HG03196 (cell line): ENCODE measurements at regions not wholly inside any gene's neighbourhood (a gene's known extent, or its start where the extent isn't known, plus 50 kb on each side); places are given as distances from the start of the nearest gene placed in this dataset.
"Not testable (repeated sequence)": the region's sequence is repeated elsewhere in the genome, so short reads cannot be mapped to it uniquely, and the experiment has no call there.

Experiments used
- ATAC-seq: cut with Tn5 transposase; IDR thresholded peaks from one replicate; pipeline ENCODE4 v1.9.1; 2021; ENCODE audit not compliant: unreplicated experiment

DNA sequence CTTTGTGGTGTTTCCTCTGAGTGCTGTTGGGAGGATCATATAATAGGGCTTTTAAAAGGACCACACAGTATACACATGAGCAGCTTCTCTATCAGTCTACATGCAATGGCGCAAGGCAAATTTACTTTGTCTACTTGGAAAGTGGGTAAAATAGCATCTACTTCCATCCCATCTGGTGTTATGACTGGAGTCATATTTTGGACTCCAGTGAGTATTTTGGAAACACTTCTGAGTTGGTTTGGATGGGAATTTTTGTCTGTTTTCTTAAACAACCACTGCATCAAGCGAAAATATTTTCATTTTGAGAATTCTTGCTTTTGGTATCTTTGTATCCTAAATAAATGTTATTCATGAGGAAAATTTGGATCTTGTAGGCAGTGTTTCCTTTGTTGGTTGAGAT lies 220.8 kb downstream of the NMUR2 start:
- ATAC-seq: no peak

DNA sequence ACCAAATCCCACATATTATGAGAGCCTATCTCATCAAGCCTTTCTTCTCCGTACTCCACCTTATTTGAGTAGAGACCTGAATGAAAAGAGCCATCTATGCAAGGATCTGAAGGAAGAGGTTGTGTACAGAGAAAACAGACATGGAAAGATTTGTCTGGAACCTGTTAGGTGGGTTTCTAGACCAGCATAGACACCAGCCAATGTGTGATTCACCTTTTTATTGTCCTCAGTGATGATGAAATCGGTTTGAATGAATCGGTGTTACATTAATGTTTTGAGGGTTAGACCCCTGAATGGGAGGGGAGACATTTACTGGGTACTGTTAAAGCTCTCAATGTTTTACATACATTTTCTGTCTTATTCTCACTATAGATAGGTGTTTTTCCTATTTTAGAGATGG lies 223.6 kb downstream of the NMUR2 start:
- no peak for ATAC-seq

DNA sequence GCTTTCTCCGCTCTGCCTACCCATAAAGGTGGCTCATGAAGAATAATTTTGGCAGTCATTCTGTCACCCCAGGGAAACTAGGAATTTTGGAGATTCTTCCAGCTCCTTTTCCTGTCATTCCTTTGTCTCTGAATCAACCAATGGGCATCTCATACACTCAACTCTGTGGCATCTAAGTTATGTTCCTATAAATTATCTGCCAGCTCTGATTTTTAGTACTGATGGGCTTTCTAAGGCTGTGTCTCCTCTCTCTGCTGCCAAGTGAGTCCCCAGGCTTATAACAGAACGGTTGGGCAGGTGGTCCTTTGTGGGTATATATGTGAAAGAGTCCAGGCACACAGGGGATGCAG lies 226.8 kb downstream of the NMUR2 start:
- ATAC-seq: no peak

DNA sequence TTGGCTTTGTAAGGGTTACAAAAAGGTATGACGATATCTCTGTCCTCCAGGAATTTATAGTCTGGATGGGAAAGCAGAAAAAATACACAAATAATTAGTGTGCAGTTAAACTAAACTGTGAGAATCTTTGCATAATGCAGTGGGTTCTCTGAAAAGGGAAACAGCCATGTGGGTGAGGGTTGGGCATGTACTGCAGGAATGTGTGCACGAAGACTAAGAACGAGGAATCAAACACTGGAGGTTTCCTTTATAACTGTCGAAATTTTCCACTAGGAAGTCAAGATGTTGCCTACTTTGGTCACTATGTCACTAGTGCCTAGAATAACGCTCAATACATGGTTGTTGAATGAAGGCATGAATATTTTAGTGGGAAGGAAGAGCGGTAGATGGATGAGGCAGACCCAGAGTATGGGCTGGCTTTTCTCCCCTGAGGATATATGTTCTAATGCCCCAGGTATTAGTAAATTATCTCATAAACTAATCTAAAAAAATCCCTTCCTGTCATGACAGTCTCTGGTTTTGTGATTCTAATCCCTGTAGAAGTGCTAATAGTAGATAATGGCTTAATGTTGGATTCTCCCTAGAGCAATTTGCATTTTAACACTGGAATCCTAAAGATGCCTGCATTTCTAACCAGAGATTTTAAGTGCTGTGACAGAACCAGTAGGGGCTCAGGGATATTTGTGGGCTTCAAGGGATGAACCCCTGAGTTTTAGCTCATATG lies 227.3 kb downstream of the NMUR2 start:
- no peak for ATAC-seq

DNA sequence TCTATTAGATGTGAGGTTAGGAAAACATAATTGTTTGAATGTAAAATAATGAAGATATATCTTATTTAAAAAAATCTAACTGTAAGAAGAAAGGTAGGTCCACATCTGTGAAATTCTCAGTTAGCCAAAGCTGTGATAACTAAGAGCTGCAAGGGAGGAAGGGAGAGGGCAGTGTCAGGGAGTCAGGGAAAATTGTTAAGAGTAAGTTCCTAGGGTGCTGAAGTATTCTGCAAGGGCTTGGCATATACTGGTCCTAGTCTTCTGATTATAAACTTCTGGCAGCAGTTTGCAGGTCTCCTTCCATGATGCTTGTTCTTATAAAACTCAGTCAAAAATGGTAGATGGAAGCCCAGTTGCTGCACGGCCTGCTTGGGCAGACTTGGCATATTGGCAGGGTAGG lies 233.2 kb downstream of the NMUR2 start:
- ATAC-seq: no peak

DNA sequence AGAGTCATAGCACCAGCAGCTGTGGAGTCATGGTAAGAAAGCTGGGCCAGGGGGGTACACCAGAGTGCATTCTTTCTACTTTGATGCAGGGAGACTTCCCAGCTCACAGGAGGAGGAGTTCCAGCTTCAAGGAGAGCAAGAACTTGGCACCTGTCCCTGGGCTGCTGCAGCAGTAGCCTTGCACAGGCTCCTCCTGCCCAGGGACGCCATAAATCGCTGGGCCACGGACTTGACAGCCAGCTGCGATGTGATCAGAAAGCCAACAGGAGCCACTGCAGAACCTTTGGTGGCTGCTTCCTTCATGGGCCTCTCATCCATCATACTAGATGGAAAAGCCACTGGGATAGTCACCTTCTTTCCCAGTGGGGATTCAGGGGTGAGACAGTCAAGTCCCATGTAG lies 234.7 kb downstream of the NMUR2 start:
- ATAC-seq: no peak

DNA sequence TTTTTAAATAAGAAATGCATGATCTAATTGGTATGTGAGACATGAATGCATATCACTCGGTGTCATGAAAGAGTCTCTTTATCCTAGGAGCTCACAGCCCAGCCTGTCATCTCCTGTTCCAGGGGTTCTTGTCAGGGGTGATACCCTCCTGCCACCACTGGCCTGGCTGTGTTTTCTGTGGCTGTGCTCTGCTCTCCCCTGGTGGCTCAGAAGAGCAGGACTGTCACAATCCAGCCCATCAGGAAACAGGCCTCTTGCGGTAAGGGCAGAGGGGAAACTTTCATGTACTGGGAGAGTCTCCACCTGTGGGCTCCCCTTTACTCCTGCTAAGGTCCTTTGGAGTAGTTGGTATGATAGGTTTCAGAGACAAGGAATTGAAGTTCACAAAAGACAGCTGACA lies 240.2 kb upstream of the GLRA1 start:
- no peak for ATAC-seq

DNA sequence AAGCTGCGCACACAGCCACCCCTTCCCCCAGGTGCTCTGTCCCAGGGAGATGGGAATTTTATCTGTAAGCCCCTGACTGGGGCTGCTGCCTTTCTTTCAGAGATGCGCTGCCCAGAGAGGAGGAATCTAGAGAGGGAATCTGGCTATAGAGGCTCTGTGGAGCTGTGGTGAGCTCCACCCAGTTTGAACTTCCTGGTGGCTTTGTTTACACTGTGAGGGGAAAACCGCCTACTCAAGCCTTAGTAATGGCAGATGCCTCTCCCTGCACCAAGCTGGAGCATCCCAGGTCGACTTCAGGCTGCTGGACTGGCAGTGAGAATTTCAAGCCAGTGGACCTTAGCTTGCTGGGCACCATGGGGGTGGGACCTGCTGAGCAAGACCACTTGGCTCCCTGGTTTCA lies 235.2 kb upstream of the GLRA1 start:
- not testable (repeated sequence) for ATAC-seq

DNA sequence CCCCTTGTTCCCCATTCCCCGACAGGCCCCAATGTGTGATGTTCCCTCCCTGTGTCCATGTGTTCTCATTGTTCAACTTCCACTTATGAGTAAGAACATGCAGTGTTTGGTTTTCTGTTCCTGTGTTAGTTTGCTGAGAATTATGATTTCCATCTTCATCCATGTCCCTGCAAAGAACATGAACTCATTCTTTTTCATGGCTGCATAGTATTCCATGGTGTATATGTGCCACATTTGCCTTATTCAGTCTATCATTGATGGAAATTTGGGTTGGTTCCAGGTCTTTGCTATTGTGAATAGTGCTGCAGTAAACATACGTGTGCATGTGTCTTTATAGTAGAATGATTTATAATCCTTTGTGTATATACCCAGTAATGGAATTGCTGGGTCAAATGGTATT lies 229.8 kb upstream of the GLRA1 start:
- ATAC-seq: not testable (repeated sequence)

DNA sequence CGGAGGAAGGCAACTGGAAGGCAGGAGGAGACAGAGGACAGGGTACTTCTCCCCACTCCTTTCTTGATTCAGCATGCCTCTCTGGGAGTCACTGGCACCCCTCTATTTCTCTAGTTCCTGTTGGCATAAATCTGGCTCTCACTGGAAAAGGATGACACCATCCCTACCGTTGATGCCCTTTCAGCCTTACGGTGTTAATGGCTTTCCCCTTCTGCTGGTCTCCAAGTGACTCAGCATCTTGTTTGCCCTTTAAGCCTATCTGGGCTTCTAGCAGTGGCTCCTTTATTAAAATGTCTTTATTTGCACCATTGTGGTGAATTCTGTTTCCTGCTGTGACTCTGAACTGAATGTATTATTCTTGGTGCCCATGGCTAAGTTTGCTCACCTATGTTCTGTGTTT lies 227.3 kb upstream of the GLRA1 start:
- ATAC-seq: no peak

DNA sequence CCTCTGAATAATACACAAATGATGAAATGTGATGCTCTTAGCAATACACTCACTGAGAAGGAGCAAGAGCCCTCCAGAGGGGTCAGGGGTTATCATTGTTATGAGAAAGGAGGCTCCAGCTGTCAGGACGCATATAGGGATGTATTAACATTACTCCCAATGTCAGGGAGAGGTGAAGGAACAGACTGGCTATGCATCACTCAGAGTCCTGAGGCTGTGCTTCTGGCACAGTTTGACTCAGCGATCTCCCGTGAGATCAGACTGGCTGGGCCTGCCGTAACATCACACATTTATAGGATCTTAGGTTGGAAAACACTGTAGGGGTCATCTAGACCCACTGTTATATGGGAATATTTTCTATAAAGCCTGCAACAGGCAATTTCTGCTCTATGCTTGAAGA lies 226.5 kb upstream of the GLRA1 start:
- ATAC-seq: no peak

DNA sequence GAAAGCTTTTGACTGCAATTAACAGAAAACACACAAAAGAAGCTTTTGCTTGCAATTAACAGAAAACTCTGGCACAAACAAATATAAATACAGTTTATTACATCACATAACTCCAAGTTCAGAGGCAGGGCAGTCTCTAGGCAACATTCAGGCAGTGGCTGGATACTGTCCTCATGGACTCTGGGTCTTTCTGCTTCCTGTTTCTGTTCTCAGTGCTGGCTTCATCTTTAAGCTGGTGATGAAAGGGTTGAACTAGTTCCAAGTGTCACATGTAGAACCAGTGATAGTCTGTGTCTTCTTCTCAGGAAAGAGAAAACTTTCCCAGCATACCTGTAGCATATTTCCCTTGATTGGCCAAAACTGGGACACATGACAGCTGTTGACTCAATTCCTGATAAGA lies 222.6 kb upstream of the GLRA1 start:
- no peak for ATAC-seq

DNA sequence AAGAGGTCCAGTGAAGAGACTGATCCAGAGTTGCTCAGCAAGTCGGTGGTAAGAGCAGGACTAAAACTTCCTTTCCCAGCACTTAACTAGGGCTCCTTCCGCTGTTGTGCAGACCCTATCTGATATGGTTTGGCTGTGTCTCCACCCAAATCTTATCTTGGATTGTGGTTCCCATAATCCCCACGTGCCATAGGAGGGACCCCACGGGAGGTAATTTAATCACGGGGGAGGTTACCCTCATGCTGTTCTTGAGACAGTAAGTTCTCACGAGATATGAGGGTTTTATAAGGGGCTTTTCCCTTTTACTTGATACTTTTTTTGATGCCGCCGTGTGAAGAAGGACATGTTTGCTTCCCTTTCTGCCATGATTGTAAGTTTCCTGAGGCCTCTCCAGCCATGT lies 221.9 kb upstream of the GLRA1 start:
- no peak for ATAC-seq

DNA sequence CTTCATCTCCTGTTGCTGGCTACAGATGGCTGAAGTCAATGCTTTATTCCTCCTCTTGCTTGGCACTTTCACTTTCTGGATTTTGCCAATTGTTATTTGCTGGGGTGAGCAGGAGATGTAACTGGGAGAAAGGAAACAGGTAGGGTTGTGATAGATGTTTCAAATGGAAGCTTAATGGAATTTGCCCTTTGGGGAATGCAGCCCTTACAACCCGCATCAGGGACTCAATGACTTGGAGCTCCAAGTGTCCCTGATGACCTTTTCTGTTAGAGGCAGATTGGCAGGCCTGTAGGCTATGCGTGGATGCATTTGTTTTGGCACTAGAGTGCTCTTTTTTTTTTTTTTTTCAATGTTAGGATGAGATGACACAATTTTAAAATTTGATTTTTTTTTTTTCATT lies 219.9 kb upstream of the GLRA1 start:
- no peak for ATAC-seq

DNA sequence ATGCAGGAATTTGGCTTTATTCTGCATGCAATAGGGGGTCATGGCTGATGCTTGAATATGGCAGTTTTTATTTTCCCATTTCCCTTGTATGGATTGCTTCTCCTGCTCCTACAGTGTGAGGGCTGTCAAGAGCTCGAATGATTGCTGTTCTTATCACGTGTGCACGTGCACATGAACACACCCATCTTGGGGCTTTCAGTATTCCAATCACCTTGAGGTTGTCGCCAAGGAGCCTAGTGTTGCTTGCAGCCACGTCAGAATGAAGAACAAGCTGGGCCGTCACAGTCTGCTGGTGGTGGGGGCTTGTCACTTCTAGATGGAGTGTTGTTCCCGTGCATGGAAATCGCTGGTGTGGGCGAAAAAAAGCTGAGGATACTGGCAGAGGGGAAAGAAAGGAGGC lies 219.4 kb upstream of the GLRA1 start:
- ATAC-seq: no peak

DNA sequence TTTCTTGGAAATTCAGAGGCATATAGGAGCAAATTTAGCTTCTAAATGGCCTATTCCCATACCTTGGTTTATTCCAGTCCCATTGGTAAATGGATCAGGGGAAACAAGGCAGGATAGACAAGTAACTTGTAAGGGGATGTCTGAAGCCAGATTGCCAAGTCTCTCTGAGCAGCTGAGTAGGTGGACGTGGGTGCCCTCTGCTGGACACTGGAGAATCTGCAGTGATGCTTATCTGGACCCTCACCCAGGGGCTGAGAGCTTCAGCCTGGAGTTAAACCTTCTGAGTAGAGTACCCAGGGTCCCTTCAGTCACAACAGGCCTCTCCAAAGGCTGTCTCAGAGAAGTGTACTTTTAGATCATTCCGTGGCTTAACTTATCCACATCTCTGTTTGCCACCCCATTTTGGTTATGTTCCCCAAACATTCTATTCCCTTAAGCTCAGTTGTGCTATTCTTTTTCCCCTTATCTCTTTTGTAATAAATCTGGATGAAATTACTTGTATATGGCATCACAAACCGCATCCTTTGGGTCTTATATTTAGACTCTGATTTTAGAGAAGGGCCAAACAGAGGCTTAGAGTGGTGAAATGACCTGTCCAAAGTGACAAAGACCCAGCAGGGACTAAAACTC lies 218.3 kb upstream of the GLRA1 start:
- ATAC-seq: peak; percentile 77

DNA sequence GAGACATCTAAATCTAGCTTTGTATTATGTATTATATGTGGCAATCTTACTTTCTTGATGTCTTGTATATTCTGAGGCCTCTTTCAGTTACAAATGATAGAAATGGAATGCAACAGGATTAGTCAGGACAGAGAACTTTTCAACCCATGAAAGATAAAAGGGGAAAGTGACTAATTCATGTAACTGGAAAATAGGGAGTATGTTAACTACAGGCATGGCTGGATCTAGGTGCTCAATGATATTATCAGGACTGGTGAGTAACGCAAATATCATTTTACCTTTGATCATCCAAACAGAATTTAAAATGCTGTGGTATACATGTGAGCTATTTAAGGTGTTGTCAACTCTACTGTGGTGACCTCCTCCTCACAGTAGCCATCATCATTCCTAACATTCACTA lies 215.7 kb upstream of the GLRA1 start:
- ATAC-seq: no peak

DNA sequence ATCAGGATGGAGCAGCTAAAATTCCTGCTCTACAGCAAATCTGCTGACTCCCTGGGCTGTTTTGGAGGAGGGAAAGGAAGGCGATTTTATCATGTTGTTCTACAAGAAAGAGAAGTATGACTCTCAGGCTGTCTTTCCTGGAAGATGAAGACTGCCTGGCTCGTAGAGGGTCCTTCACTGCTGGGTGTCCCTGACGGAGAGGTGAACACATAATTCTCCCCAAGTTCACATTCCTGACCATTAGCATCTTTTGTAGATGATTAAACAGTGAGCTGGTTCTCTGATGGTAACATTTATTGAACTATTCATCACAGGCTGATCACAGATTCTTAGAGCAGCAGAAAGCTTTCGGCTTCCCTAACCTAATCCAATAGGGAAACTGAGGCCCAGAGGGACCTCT lies 212.4 kb upstream of the GLRA1 start:
- no peak for ATAC-seq

DNA sequence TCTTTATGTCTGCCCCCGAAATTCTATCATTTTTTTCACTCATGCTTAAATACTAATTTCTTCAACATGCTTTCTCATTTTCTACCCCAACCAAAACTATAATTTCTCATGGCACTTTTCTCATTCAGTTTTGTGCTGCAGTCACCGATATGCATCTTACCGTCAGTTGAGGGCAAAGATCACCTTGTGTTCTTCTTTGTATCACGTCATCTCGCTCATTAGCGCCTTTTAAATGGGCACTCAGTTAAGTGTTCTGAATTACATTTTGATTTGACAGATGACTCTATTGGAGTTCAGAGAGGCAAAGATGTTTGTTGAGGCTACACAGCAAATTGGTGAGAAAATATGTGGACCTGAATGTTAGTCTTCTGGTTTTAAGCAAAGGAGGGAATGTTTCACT lies 211.7 kb upstream of the GLRA1 start:
- no peak for ATAC-seq

DNA sequence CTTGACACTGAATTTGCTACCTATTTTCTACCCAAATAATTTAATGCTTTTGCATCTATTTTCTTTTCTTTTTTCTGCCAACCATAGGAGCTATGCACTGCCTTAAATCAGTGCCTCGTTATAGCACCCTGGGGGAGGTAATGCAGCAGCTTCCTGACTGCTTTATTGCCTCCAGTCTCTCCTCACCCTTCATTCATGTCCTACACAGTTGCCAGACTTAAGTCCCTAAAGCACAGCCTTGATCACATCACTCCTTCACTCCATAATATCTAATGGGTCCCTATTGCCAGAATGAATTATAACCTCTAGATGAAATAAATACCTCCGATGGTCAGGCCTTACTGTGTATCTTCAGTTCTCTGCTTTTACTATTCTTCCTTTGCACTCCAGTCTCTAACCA lies 211.2 kb upstream of the GLRA1 start:
- no peak for ATAC-seq

DNA sequence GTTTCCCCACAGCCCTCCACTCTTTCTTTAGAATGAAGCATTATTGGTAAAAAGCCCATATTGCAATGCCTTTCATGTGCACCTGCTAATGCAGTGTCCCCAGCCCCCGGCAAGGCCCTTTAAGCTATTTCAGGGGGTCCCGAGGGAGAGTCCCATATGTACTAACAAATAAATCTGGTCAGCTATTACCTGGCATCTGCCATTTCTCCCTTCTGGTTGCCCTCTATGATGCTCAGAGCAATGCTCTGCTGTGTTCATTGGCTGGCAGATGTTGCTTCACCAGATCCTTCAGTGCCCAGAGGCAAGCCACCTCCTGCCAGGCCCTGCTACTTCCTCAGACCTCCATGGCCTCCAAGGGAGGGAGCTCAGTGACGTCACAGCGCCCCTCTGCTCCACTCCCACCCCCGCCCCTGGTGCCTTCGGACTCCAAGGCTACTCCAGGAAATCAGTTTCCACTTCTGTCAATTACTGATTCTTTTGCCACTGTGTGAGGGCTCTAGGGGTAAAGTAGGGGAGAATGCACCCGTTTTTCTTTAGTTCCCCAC lies 201.1 kb upstream of the GLRA1 start:
- ATAC-seq: no peak

DNA sequence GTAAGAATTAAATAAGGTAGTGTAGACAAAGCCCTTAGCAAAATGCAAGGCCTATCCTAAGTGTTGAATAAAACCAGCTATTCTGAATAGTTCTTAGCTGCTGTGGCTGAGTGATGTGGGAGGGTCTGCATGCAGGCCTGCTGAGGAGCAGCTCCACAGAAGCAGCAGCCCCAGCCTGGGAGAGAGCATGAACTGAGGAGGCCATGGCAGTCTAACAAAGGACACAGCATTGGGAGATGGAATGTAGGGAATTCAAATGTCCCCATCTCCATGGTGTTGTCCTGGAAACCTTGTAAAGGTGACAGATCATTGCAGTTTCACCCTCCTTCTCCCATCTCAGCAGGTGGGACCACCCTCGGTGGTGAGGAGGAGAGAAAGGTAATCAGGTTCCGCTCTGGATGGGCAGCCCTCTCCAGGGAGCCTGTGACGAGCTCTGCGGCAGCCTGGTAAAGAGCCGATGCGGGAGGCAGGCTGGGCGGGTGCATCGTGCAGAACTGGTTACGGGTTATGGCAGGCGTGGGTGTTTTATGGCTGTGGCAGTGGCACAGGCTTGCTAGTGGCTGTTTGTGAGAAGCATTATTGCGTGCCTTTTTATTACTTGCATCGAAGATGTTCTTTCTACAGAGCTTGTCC lies 199.9 kb upstream of the GLRA1 start:
- no peak for ATAC-seq
